ENCODE measurements at regions not wholly inside any gene's neighbourhood (a gene's known extent, or its start where the extent isn't known, plus 50 kb on each side); places are given as distances from the start of the nearest gene placed in this dataset.

- no peak for TF ChIP-seq CTCF (IDR thresholded peaks at IDR 0.05; ENCODE audit: low read length)
- no peak for TF ChIP-seq EZH2 (optimal IDR thresholded peaks at IDR 0.05; ENCODE audit: low read depth, low read length)
- no peak for TF ChIP-seq EZH2phosphoT487 (IDR thresholded peaks at IDR 0.05; ENCODE audit: low read length)
Measured at GRCh38 chr1:208962867-208963266, 620.6 kb upstream of the CAMK1G start.

All from MM.1S (cell line).